ENCODE measurements at regions not wholly inside any gene's neighbourhood (a gene's known extent, or its start where the extent isn't known, plus 50 kb on each side); places are given as distances from the start of the nearest gene placed in this dataset.

DNA sequence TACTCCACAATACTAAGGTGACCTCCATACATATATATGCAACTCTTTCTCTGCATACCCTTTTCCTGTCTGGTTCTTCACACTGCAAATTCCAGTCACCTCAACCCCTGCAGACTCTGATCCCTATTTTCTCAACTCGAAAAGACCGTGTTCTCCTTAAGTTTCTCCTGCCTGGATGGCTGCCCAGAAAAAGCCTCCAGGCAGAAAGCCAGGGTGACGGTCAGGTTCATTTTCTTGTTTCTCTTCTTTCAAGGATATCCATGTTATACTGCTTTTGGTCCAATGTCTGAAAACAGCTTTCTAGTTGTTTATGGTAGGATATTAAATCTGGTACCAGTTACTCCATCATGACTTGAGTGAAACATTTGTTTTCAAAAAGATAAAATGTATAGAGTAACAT, 267.8 kb upstream of the MYO3A start:
- TF ChIP-seq POLR2A (IDR thresholded peaks at IDR 0.05; ENCODE audit: low read depth, low read length) (no peak), POLR2AphosphoS5 (IDR thresholded peaks at IDR 0.05; ENCODE audit: low read depth, low read length) (no peak), TAF1 (IDR thresholded peaks at IDR 0.05; ENCODE audit: borderline replicate concordance, low read depth, low read length) (no peak)
